HG03565 (cell line): ENCODE measurements at regions not wholly inside any gene's neighbourhood (a gene's known extent, or its start where the extent isn't known, plus 50 kb on each side); places are given as distances from the start of the nearest gene placed in this dataset.

Experiments used
- ATAC-seq: cut with Tn5 transposase; IDR thresholded peaks from one replicate; pipeline ENCODE4 v1.9.1; 2021; ENCODE audit warnings: mild to moderate bottlenecking, moderate library complexity; ENCODE audit not compliant: unreplicated experiment

DNA sequence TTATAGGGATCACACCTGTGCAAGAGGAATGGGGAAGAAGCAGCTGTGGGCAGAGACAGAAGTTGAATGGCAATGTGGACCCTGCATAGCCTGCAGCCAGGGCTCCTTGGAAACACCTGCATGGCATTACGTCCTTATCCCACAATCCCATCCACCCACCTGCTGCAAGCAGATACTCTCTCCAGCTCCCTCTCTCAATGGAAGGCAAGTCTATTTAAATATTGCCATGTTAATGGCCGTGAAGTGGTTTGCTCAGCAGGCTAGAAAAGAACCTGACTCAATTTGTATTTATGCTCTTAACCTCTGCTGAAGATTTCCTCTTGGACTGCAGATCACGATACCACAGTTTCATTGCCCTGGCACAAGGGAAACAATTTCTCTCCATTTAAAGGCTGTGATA is 417.0 kb downstream of the TYW1 start:
- no peak for ATAC-seq

DNA sequence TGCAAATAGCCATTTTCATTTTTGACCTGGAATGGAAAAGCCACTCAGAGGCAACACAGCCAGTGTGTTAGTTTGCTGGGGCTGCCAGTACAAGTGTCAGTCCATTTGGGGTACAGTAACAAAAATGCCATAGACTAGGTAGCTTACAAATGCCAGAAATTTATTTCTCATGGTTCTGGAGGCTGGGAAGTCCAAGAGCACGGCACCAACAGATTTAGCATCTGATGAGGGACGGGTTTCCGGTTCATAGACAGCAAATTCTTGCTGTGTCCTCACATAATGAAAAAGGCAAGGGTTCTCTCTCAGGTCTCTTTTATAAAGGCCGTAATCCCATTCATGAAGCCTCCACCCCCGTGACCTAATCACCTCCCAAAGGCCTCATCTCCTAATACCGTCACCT is 418.2 kb downstream of the TYW1 start:
- no peak for ATAC-seq

DNA sequence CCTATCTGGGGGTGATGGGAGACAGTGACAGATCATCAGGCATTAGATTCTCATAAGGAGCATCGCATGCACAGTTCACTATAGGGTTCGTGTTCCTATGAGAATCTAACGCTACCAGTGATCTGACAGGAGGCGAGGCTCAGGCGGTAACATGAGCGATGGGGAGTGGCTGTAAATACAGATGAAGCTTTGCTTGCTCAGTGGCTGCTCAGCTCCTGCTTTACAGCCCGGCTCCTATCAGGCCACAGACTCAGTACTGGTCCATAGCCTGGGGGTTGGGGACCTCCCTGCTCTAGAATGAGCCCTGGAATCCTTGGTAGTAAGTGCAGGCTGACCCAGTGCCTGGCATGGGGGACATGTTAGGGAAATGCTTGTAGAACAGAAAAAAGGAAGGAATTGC is 426.0 kb downstream of the TYW1 start:
- no peak for ATAC-seq

DNA sequence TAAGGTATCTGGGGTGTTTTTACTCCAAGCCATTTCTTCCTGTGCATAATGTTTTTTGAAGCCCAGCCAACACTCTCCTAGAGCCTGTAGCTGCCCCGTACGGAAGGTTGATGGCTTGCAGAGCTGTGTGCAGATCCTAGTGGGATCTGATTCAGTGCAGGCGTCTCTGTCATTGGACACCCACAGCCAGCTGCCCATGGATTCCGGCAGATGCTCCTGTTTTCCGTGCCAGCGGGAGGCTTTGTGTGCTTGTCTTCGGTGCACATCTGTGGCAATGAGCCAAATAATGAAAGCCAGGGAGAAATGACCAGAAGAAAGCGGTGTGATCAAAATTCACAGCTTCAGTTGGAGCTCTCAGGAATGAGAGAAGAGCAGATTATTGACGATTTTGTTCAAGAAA is 426.4 kb downstream of the TYW1 start:
- no peak for ATAC-seq

DNA sequence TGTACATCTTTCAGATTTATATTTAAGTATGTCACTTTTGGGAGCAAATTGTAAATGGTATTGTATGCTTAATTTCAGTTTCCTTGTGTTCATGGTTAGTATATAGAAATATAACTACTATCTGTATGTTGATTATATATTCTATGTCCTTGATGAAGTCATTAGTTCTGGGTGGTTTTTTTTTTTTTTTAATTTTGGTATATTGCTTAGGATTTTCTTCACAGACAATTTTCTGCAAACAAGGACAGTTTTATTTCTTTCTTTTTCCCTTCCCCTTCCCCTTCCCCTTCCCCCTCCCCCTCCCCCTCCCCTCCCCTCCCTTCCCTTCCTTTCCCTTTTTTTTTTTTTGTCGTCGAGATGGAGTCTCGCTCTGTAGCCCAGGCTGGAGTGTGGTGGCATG is 430.0 kb downstream of the TYW1 start:
- no peak for ATAC-seq

DNA sequence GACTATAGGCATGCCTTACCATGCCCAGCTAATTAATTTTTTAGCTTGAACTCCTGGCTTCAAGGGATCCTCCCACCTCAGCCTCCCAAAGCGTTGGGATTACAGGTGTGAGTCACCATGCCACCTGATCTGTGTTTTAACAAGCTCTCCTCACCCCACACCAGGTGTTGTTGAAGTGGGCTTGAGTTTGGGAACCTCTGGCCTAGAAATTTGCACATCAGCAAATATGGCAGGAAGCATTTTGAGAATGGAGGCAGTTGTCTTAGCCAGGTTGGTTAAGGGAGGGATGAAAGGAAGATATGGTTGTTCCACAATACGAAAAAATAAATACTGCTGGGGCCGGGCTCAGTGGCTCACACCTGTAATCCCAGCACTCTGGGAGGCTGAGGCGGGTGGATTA is 433.1 kb downstream of the TYW1 start:
- ATAC-seq = no peak

DNA sequence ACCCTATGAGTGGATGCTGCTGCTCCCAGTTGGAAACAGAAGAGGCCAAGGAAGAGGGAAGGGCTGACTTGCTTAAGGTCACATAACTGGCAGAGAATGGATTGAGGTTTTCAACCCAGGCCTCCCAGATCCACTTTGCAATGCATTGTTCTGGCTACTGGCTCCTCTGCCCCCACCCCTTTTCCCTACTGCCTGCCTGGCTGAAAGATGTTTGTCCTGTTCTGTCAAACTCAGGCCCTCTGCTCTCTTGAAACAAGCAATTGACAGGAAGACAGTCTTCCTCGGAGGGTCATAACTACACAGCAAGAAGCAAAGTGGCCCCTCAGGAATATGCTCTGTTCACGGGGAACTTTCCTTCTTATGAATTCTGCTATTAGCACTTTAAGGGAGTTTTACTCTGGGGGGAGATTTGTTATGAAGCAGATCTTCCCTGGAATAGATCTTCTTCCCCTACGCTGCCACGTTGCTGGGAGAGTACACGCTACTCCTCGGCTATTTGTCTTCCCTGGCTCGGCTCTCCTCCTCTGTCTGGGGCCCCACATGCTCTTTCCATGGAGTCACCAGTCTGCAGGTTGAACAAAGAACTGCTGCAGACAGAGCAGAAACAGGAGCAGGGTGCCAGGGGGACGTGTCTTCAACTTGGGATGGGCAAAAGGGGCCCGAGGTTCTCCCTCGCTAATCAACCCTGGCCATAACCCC is 436.1 kb downstream of the TYW1 start:
- no peak for ATAC-seq

DNA sequence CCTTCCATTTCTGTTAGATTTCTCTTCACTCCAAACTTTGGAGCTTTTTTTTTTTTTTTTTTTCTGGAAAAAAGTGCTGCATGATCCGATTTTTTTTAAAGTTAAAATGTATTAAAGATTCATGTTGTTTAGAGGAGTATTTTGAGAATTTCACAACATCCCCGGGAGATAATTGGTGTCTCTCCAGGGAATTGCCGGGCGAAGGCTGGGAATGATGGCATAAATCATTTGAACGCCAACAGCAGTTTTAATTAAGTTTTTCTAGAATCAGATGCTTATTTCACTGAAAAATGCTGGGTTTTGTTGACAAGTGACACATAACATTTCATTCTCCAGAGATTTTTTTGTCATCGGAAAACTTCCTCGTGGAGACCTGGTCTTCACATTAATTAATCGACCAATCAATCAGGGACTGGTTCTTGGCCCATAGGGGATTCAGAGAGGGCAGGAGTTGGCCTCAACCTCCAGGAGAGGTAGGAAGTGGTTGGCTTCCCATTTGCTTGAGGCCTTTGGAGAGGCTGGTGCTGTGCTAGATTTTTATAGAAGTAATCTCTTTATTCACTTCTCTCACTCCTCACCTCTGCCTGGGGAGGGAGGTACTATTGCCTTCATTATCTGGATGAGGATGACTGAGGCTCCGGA is 439.4 kb downstream of the TYW1 start:
- no peak for ATAC-seq

DNA sequence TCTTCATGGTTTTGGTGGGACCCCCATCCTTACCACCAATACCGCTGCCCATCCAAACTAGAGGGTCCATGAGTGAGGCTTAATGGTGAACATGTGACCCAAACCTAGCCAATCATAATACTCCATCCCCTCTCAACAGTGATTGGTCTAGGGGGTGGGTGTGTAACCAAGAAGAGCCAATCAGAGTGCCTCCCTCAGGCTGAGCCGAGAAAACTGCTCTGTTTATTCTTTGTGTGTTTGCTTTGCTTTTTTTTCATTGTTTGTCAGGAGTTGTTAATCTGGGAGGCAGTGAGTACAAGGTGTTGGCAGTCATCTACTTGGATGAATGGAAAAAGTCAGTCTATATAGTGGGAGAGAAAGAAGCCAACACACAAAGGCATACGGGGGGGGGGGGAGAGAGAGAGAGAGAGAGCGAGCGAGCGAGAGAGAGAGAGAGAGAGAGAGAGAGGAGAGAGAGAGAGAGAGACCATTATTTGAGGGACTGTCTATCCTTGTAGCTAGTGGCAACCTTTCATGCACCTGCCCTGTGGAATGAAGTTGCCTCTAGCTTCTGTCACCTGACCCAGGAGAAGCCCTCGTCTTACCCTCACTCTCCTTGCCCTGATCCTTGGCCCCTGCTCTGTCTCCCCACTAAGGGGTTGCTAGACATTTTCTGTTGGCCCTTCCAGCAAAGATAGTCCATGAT is 441.7 kb downstream of the TYW1 start:
- no peak for ATAC-seq

DNA sequence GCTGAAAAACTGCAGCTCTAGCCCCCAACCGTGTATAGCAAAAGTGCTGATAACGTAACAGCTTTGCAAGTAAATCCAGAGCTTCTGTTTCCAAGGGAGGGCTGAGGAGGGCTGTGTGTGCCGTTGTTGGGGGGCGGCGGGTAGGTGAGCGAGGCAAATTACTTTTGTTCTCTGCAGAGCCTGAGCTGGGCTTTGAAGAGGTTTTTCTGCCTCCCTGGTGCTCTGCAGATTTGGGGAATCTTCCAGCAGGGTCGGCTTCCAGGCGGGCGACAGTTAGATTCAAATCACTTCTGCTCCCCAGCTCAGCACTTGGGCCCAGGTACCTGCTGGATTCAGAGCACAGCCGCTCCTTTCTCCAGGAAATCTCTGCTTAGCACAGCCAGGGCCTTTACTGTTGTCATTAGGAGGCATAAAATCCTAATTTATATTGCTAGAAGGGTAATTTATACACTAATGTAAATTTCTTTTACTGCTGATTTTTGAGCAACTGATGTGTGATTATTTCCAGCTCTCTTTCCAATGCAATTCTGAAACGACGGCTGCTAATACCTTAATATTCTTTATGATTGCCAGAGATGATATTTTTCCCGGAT is 442.4 kb downstream of the TYW1 start:
- ATAC-seq = no peak

DNA sequence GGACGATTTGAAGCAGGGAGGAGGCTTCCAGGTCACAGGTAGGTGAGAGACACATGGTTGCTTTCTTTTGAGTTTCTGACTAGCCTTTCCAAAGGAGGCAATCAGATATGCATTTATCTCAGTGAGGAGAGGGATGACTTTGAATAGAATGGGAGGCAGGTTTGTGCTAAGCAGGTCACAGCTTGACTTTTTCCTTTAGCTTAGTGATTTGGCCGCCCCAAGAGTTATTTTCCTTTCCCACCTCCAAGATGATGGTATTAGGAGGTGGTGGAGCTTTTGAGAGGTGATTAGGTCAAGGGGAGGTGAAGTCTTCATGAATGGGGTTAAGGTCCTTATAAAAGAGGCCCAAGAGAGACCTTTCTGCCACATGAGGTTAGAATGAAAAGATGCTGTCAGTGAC is 443.7 kb downstream of the TYW1 start:
- no peak for ATAC-seq

DNA sequence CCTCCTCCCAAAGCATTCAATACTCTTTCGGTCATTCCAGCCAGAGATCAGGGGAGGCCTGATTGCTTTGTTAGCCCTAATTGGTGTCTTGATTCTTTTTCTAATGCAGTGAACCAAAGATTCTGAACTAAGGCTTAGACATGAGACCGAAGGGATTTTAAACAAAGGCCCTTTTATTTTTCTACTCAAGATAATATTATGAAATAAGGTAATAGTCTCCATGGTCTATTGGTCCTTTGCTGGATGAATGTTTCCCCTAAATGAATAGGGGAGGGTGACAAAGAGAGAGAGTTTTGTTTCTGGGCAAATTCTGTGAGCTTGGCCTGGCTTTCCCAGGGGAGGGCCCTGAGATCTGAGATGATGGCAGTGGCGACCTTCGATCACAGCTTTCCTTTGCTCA is 449.1 kb downstream of the TYW1 start:
- no peak for ATAC-seq

DNA sequence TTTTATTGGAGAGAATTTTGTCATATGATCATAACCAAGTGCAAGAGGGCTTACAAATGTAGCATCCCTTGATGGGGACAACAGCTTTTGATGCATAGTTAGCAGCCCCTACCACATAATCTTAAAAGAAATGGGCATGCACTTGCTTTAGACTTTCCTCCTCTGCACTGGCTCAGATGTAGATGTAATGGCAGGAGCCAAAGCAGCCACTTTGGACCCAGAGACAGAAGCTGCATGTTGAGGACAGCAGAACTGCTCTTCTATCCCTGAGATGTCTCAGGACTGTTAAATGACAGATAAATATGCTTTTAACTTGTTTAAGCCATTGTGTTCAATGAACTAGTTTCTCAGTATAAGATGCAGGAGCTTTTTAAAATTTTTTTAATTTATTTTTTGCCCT is 450.7 kb downstream of the TYW1 start:
- ATAC-seq = no peak

DNA sequence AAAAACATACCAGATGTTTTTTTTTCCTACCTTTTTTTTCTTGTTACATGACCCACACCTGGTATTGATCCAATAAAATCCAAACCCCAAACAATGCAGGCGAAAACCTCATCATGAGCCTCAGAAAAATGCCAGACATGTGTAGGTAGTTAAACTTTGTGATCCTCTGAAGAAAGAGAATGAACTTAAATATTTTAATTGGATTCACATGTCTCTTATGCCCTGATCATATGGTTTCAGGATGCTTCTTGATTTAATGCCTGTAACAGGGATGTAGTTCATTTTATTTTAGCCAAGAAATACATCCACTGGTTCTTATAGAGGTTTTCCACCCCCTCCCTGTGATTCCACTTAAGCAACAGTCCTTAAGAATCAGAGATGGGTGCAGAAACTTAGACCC is 451.6 kb downstream of the TYW1 start:
- no peak for ATAC-seq

DNA sequence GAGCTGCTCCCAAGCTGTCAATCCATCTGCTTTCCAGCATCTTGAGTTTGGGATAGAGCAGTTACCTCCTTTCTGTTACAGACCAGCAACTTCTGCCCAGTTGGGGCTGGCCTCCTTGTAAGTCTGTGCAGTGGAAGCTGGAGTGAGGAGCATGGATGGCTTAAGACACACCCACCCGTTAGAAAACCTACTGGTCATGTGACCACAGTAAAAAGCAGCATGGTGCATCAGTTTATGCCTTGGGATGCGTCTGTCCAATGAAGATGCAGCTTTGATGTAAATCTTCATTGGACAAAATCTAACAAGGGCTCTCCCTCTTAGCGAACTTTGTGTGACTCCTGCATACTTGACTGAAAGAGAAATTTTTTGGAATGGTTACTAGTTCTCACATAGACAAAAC is 453.5 kb downstream of the TYW1 start:
- ATAC-seq = no peak

DNA sequence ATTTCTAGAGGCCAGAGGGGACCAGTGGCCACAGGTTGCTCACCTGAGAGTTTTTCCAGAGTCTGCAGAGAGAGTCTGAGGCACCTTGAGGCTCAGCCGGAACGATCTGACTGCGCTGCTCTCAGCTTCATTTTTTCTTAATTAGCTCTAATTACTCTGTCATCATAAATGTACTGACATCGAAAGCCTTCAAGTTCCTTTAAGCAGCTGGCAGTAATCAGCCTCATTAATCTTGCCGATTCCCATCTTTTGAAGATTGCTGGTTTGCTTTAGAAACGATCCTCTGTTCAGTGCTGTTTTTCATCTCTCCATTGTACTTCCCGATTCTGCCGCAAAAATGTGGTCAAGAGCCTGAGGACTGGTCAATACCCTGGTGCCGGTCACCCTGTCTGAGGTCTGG is 454.7 kb downstream of the TYW1 start:
- ATAC-seq = no peak

DNA sequence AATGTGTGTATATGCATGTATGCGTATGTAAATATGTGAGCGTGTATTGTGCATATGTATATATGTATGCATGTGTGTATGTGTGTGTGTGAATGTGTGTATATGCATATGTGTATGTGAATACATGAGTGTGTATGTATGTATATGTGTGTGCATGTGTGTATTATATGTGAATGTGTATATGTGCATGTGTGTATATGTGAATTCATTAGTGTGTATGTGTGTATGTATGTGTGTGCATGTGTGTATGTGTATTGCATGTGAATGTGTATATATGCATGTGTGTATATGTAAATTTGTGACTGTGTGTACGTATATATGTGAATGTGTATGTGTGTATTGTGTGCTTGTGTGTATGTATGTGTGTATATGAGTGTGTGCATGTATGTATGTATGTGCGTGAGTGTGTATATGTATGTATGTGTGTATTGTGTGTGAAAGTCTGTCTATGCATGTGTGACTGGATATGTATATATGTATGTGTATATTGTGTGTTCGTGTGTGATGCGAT is 455.9 kb downstream of the TYW1 start:
- ATAC-seq = no peak

DNA sequence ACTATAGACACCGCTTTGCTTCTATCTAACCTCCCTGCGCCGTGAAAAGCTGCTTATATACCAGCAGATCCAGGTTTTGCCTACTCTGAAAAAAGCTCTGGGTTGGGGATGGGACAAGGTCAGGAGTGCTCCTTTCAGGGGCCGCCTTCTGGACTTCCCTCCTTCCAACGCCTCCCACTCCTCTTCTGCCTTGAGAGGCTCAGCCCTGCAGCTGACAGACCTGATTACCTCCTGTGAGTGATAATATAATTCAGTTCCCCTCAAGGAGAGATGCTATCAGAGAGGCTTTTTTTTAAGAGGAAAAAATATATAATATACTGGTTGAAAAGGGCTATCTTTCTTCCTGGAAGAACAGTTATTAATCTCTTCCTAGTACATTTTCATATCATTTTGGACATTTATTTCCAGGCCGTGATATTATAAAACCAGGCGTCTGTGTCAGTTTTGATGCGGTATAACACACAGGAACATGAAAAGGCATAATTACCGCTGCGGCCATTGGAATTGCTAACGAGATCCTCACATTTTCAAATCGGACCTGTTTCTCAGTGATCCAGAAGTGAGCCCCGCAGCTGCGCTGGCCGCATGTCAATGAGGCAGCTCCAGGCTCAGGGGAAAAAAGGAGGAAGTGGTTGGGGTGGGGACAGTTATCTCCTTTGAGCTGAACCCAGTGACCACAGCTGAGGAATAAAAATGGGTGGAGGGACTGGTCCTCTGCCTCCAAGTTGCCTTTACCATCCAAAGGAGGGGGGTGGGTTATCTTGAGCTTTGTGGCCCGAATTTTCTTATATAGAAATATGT is 457.1 kb downstream of the TYW1 start:
- ATAC-seq = no peak

DNA sequence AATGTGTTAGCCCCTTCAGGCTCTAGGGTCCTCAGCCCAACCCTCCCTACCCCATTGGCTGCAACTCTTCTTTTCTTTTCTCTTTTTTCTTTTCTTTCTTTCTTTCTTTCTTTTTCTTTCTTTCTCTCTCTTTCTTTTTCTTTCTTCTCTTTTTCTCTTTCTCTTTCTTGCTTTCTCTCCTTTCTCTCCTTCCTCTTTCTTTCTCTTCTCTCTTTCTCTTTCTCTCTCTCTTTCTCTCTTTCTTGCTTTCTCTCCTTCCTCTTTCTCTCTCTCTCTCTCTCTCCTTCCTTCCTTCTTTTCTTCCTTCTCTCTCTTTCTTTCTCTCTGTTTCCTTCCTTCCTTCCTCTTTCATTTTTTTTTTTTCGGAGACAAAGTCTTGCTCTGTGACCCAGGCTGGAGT is 458.9 kb downstream of the TYW1 start:
- ATAC-seq = no peak

DNA sequence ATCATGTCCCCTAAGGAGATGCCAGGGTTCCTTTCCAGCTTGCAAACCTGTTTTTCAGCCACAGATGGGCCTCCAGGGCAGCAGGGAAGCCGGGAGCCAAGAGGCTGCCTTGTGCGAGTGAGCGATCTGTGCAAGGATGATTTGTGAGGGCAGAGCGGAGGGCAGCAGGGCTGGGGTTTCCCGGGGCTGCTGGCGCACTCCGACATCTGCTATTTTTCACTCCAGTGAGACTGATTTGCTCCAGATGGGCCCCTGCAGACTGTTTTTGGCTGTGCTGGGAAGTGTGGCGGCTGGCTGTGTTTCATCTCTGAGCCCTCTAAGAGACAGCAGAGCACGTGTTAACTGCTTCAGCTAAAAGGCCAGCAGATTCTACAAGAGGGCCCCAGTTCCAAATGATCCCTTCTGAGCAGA is 466.2 kb downstream of the TYW1 start:
- no peak for ATAC-seq

DNA sequence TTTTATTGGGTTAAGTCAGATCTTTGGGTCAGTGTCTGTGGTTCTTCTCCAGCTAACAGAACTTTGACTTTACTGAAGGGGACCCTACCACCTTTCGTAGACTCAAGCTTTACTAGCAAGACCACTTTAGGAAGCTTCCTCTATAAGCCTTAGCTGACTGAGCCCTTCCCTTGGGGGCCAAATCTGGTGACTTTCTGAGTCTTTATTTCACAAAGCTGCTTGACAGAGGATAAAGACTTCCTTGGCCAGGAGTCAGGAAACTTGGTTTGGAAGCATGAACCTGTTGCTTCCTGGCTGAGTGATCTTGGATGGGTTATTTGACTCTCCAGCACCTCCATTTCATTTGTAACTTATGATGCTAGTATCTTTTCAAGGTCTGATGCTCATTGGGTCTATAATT is 466.7 kb downstream of the TYW1 start:
- no peak for ATAC-seq
